Neuronal stem cell (in vitro differentiated cells): ENCODE measurements at regions not wholly inside any gene's neighbourhood (a gene's known extent, or its start where the extent isn't known, plus 50 kb on each side); places are given as distances from the start of the nearest gene placed in this dataset.

Source experiments
- DNase-seq: peaks from one replicate; pipeline ENCODE4 v3.0.0-alpha.2; 2013; ENCODE audit warnings: low spot score
- H2AFZ ChIP-seq: one replicate; pipeline ENCODE4 v1.6.1; 2013; ENCODE audit warnings: mild to moderate bottlenecking, low read length, inconsistent platforms
- H2AK5ac ChIP-seq: 2 replicates; pipeline ENCODE4 v1.6.1; 2013; ENCODE audit warnings: low read depth, mild to moderate bottlenecking, inconsistent platforms, low read length, moderate library complexity, mixed read lengths
- H2BK120ac ChIP-seq: 2 replicates; pipeline ENCODE4 v1.6.1; 2013; ENCODE audit warnings: low read depth, mild to moderate bottlenecking, inconsistent platforms, low read length, moderate library complexity, mixed read lengths
- H2BK12ac ChIP-seq: one replicate; pipeline ENCODE4 v1.6.1; 2013; ENCODE audit warnings: low read length, inconsistent platforms
- H2BK15ac ChIP-seq: 2 replicates; pipeline ENCODE4 v1.6.1; 2013; ENCODE audit warnings: mild to moderate bottlenecking, low read length, inconsistent platforms, mixed read lengths
- H2BK5ac ChIP-seq: one replicate; pipeline ENCODE4 v1.6.1; 2013; ENCODE audit warnings: inconsistent platforms, mild to moderate bottlenecking, low read length, moderate library complexity
- H3K14ac ChIP-seq: one replicate; pipeline ENCODE4 v1.6.1; 2013; ENCODE audit warnings: low read length, inconsistent platforms
- H3K18ac ChIP-seq: 2 replicates; pipeline ENCODE4 v1.6.1; 2013; ENCODE audit warnings: low read length, inconsistent platforms
- H3K23ac ChIP-seq: 2 replicates; pipeline ENCODE4 v1.6.1; 2013; ENCODE audit warnings: low read depth, mild to moderate bottlenecking, mixed read lengths, low read length, inconsistent platforms; ENCODE audit not compliant: poor library complexity
- H3K27ac ChIP-seq: replicated peaks from 3 replicates; pipeline ENCODE4 v1.5.1; 2013; ENCODE audit warnings: low read length, inconsistent platforms
- H3K27me3 ChIP-seq, 3 experiments: 2 replicates each; pipeline ENCODE4 v1.6.1; 2013; ENCODE audit warnings: low read length in 3 of 3, mild to moderate bottlenecking in 2 of 3, inconsistent platforms in 1 of 3, low read depth in 1 of 3, mixed read lengths in 1 of 3, moderate library complexity in 1 of 3; ENCODE audit not compliant: control insufficient read depth in 3 of 3, insufficient read depth in 3 of 3
- H3K36me3 ChIP-seq, 2 donors: replicated peaks in 1 of 2; 2 replicates each; pipeline ENCODE4 v1.6.1; 2013; ENCODE audit warnings: low read length in 2 of 2; ENCODE audit not compliant: control insufficient read depth in 2 of 2, insufficient read depth in 2 of 2
- H3K4ac ChIP-seq: 2 replicates; pipeline ENCODE4 v1.6.1; 2013; ENCODE audit warnings: inconsistent platforms, mild to moderate bottlenecking, low read length, moderate library complexity
- H3K4me1 ChIP-seq, 2 donors: 1 replicate in 1 of 2; 2 replicates in 1 of 2; pipeline ENCODE4 v1.6.1; 2013; ENCODE audit warnings: low read length in 2 of 2, low read depth in 1 of 2; ENCODE audit not compliant: control insufficient read depth in 2 of 2, insufficient read depth in 1 of 2
- H3K4me2 ChIP-seq: one replicate; pipeline ENCODE4 v1.6.1; 2013; ENCODE audit warnings: mild to moderate bottlenecking, low read length, inconsistent platforms; ENCODE audit not compliant: insufficient read depth, poor library complexity, severe bottlenecking
- H3K4me3 ChIP-seq, 2 donors: 2 replicates each; pipeline ENCODE4 v1.5.1; 2013; ENCODE audit warnings: low read length in 2 of 2, mild to moderate bottlenecking in 2 of 2, inconsistent platforms in 1 of 2, moderate library complexity in 1 of 2
- H3K79me1 ChIP-seq: one replicate; pipeline ENCODE4 v1.6.1; 2013; ENCODE audit warnings: low read depth, mild to moderate bottlenecking, inconsistent platforms, low read length, moderate library complexity
- H3K9ac ChIP-seq: one replicate; pipeline ENCODE4 v1.6.1; 2013; ENCODE audit warnings: mild to moderate bottlenecking, low read depth, low read length, inconsistent platforms; ENCODE audit not compliant: poor library complexity
- H3K9me3 ChIP-seq, 2 donors: replicated peaks in 1 of 2; 2 replicates each; pipeline versions ENCODE3 to v1.6.1; 2013; ENCODE audit warnings: low read length in 2 of 2, mild to moderate bottlenecking in 2 of 2, inconsistent platforms in 1 of 2, low read depth in 1 of 2, mixed read lengths in 1 of 2, moderate library complexity in 1 of 2; ENCODE audit not compliant: control insufficient read depth in 2 of 2, insufficient read depth in 1 of 2
- H4K8ac ChIP-seq: one replicate; pipeline ENCODE4 v1.6.1; 2013; ENCODE audit warnings: low read depth, mild to moderate bottlenecking, inconsistent platforms, low read length, moderate library complexity
- H4K91ac ChIP-seq: one replicate; pipeline ENCODE4 v1.6.1; 2013; ENCODE audit warnings: low read length, low read depth, mild to moderate bottlenecking, inconsistent platforms; ENCODE audit not compliant: poor library complexity
- WGBS, 2 donors: extraction: QIAGEN DNeasy Blood & Tissue Kit; methylation state at CpG; one replicate each; pipeline ENCODE4 v1.1.7; 2013; ENCODE audit warnings: missing lambda C conversion rate in 2 of 2, mixed read lengths in 1 of 2; ENCODE audit not compliant: insufficient read length in 2 of 2, insufficient replicate concordance in 1 of 2; ENCODE audit errors: extremely low coverage in 2 of 2; 5-methylcytosine and 5-hydroxymethylcytosine counted together

GRCh38 chr10:4351723-4352413, 474.1 kb upstream of the AKR1E2 start:
- H3K36me3 ChIP-seq: no peaks in the 10 kb centered on the region
- H3K18ac ChIP-seq: no peak overlapping the region
- H3K4me3 ChIP-seq: no peak overlapping the region
- DNase-seq: no peak
- H4K8ac ChIP-seq: no peak overlapping the region
- no peak overlapping the region for H3K4me2 ChIP-seq
- H4K91ac ChIP-seq: no peak overlapping the region
- peaks cover 0 to 2% of the 10 kb centered on the region in 2 donors for H3K9me3 ChIP-seq
- WGBS, 2 donors: no CpG with 5 or more reads among the region's 3 CpGs
- no peak overlapping the region for H2BK15ac ChIP-seq
- H3K27ac ChIP-seq: no peak overlapping the region
- no peaks in the 10 kb centered on the region for H3K79me1 ChIP-seq
- no peaks in the 10 kb centered on the region for H3K27me3 ChIP-seq
- peaks cover 0 to 4% of the 10 kb centered on the region in 2 donors for H3K4me1 ChIP-seq
- H3K9ac ChIP-seq: no peak overlapping the region
- no peak overlapping the region for H3K4ac ChIP-seq
- H2BK120ac ChIP-seq: no peak overlapping the region
- H2BK12ac ChIP-seq: no peak overlapping the region
- no peak overlapping the region for H3K14ac ChIP-seq
- no peak overlapping the region for H2AK5ac ChIP-seq
- peak overlapping the region; percentile 25 for H2AFZ ChIP-seq
- no peak overlapping the region for H3K23ac ChIP-seq
- no peak overlapping the region for H2BK5ac ChIP-seq

- Histone ChIP-seq H3K27ac (no peak overlapping the region), H3K9me3 (peaks cover 0 to 2% of the 10 kb centered on the region in 2 donors), H4K8ac (no peak overlapping the region), H3K4me2 (no peak overlapping the region), H4K91ac (no peak overlapping the region), H2BK5ac (no peak overlapping the region), H2AFZ (no peak overlapping the region), H3K27me3 (no peaks in the 10 kb centered on the region), H3K79me1 (no peaks in the 10 kb centered on the region), H2AK5ac (no peak overlapping the region), H3K23ac (no peak overlapping the region), H3K36me3 (no peaks in the 10 kb centered on the region), H3K4me1 (peaks cover 0 to 7% of the 10 kb centered on the region in 2 donors), H2BK120ac (no peak overlapping the region), H2BK15ac (no peak overlapping the region), H3K18ac (no peak overlapping the region), H3K4me3 (no peak overlapping the region), H3K4ac (no peak overlapping the region), H2BK12ac (no peak overlapping the region), H3K9ac (no peak overlapping the region), H3K14ac (no peak overlapping the region)
- no CpG with 5 or more reads among the region's 6 CpGs for WGBS, 2 donors
- no peak for DNase-seq
These were observed 478.6 kb upstream of the AKR1E2 start for GRCh38 chr10:4347397-4347796.

- H4K91ac ChIP-seq: no peak overlapping the region
- no peak overlapping the region for H3K27ac ChIP-seq
- no peaks in the 10 kb centered on the region for H3K36me3 ChIP-seq
- H3K4ac ChIP-seq: no peak overlapping the region
- no peak overlapping the region for H3K23ac ChIP-seq
- no peak overlapping the region for H2BK15ac ChIP-seq
- DNase-seq: no peak
- H3K9ac ChIP-seq: no peak overlapping the region
- no peak overlapping the region for H2AFZ ChIP-seq
- no peak overlapping the region for H2BK12ac ChIP-seq
- H2BK120ac ChIP-seq: no peak overlapping the region
- H3K27me3 ChIP-seq: no peaks in the 10 kb centered on the region
- H3K9me3 ChIP-seq: peaks cover 0 to 2% of the 10 kb centered on the region in 2 donors
- H3K4me1 ChIP-seq: peaks cover 0 to 7% of the 10 kb centered on the region in 2 donors
- no peak overlapping the region for H3K4me3 ChIP-seq
- no peak overlapping the region for H2BK5ac ChIP-seq
- H3K4me2 ChIP-seq: no peak overlapping the region
- H3K14ac ChIP-seq: no peak overlapping the region
- no CpG with 5 or more reads among the region's 2 CpGs for WGBS, 2 donors
- H3K18ac ChIP-seq: no peak overlapping the region
- H4K8ac ChIP-seq: no peak overlapping the region
- no peak overlapping the region for H2AK5ac ChIP-seq
- no peaks in the 10 kb centered on the region for H3K79me1 ChIP-seq
These were observed 479.9 kb upstream of the AKR1E2 start for GRCh38 chr10:4345877-4346646.

- H2AK5ac ChIP-seq: no peak overlapping the region
- no peak overlapping the region for H3K23ac ChIP-seq
- no peak overlapping the region for H2BK15ac ChIP-seq
- no peak overlapping the region for H3K18ac ChIP-seq
- H3K4me1 ChIP-seq: peaks cover 0 to 7% of the 10 kb centered on the region in 2 donors
- H2AFZ ChIP-seq: peak overlapping the region; percentile 56
- H2BK5ac ChIP-seq: no peak overlapping the region
- H3K4me3 ChIP-seq: no peak overlapping the region
- H3K4ac ChIP-seq: no peak overlapping the region
- H3K27me3 ChIP-seq: no peaks in the 10 kb centered on the region
- H3K27ac ChIP-seq: no peak overlapping the region
- no peak for DNase-seq
- no peak overlapping the region for H3K4me2 ChIP-seq
- no peaks in the 10 kb centered on the region for H3K9me3 ChIP-seq
- no peak overlapping the region for H3K9ac ChIP-seq
- no peak overlapping the region for H2BK12ac ChIP-seq
- WGBS, 2 donors: no CpG with 5 or more reads among the region's 10 CpGs
- H4K8ac ChIP-seq: no peak overlapping the region
- no peaks in the 10 kb centered on the region for H3K36me3 ChIP-seq
- H3K14ac ChIP-seq: no peak overlapping the region
- H4K91ac ChIP-seq: no peak overlapping the region
- no peaks in the 10 kb centered on the region for H3K79me1 ChIP-seq
- no peak overlapping the region for H2BK120ac ChIP-seq
These were observed 481.5 kb upstream of the AKR1E2 start for GRCh38 chr10:4344492-4344994.
